BJ (cell line): ENCODE measurements at regions not wholly inside any gene's neighbourhood (a gene's known extent, or its start where the extent isn't known, plus 50 kb on each side); places are given as distances from the start of the nearest gene placed in this dataset.
"Not testable (repeated sequence)": the region's sequence is repeated elsewhere in the genome, so short reads cannot be mapped to it uniquely, and the experiment has no call there.

ENCODE experiments used
- CTCF ChIA-PET: fragments of 350-600 bp; formaldehyde crosslinking; extraction: SDS; loops from one replicate; lab custom pipeline; 2021; ENCODE audit warnings: antibody characterized with exemption, inconsistent platforms; lab: Yijun Ruan, JAX
- POLR2A ChIA-PET: fragments of 300-600 bp; sonication (Branson Sonifier 250); formaldehyde crosslinking; extraction: SDS; loops from one replicate; lab custom pipeline; 2021; ENCODE audit warnings: antibody characterized with exemption; lab: Charles Lee
- DNase-seq: peaks from one replicate; pipeline ENCODE4 v3.0.0-alpha.2; 2011; ENCODE audit warnings: low read depth
- H3K27me3 ChIP-seq: 2 replicates; pipeline ENCODE4 v1.6.0; 2011; ENCODE audit warnings: low read length; ENCODE audit not compliant: control insufficient read depth, insufficient read depth
- H3K36me3 ChIP-seq: 2 replicates; pipeline ENCODE4 v1.5.1; 2011; ENCODE audit warnings: low read length; ENCODE audit not compliant: control insufficient read depth, insufficient read depth
- H3K4me3 ChIP-seq: 2 replicates; pipeline ENCODE4 v1.5.1; 2011; ENCODE audit warnings: low read depth, mild to moderate bottlenecking, control low read depth, low read length
- TF ChIP-seq, protein P1 (sequence below): IDR thresholded peaks from 2 replicates; pipeline ENCODE4 v1.5.1; 2011; ENCODE audit warnings: low read depth, mild to moderate bottlenecking, control low read depth, inconsistent platforms, low read length, moderate library complexity; ENCODE audit not compliant: insufficient read depth

- Histone ChIP-seq H3K4me3 (no peak overlapping the region), H3K36me3 (no peaks in the 10 kb centered on the region), H3K27me3 (no peaks in the 10 kb centered on the region)
- TF ChIP-seq, protein P1, sequence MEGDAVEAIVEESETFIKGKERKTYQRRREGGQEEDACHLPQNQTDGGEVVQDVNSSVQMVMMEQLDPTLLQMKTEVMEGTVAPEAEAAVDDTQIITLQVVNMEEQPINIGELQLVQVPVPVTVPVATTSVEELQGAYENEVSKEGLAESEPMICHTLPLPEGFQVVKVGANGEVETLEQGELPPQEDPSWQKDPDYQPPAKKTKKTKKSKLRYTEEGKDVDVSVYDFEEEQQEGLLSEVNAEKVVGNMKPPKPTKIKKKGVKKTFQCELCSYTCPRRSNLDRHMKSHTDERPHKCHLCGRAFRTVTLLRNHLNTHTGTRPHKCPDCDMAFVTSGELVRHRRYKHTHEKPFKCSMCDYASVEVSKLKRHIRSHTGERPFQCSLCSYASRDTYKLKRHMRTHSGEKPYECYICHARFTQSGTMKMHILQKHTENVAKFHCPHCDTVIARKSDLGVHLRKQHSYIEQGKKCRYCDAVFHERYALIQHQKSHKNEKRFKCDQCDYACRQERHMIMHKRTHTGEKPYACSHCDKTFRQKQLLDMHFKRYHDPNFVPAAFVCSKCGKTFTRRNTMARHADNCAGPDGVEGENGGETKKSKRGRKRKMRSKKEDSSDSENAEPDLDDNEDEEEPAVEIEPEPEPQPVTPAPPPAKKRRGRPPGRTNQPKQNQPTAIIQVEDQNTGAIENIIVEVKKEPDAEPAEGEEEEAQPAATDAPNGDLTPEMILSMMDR, result no peak
- ChIA-PET CTCF (interaction anchor here (0.6 to 1.4 kb wide), 5 partner anchors 12 to 64 kb away, joined by 3 to 5 read pairs (median 4); no protein-coding TSS in a partner anchor), POLR2A (no interaction called here)
- DNase-seq, result no peak
These were observed 129.1 kb upstream of the SALL4 start for GRCh38 chr20:51931371-51931781.

DNA sequence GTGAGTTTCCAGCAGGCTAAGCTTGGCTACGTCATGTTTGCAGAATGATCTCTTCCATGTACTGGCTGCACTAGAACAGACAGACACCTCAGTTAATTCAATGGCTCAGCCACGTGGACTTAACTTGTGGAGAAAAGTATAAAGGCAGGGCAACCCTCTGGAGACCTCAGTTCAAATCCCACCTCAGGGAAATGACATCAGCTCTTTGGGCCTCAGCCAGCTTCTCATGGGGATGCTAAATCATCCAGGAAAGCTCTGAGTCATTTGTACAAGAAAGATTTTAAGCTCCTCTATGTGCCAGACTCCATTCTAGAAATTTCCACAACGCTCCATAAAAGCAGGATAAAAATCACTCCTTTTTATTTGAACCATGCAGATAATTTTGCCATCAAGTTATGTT, 128.5 kb upstream of the SALL4 start:
- no peak overlapping the region for H3K4me3 ChIP-seq
- CTCF ChIA-PET, result interaction anchor here (0.8 to 1.4 kb wide), 4 partner anchors 10 to 20 kb away, joined by 3 to 5 read pairs (median 4); no protein-coding TSS in a partner anchor
- DNase-seq, result no peak
- no peaks in the 10 kb centered on the region for H3K27me3 ChIP-seq
- TF ChIP-seq, protein P1, result no peak
- no peaks in the 10 kb centered on the region for H3K36me3 ChIP-seq
- POLR2A ChIA-PET, result no interaction called here

GRCh38 chr20:51928931-51929330, 126.6 kb upstream of the SALL4 start:
- H3K4me3 ChIP-seq, result no peak overlapping the region
- TF ChIP-seq, protein P1, result no peak
- no peaks in the 10 kb centered on the region for H3K36me3 ChIP-seq
- CTCF ChIA-PET, result no interaction called here
- POLR2A ChIA-PET, result no interaction called here
- H3K27me3 ChIP-seq, result no peaks in the 10 kb centered on the region
- DNase-seq, result no peak

- H3K4me3 ChIP-seq, H3K36me3 ChIP-seq, POLR2A ChIA-PET, H3K27me3 ChIP-seq, DNase-seq: not testable (repeated sequence)
- CTCF ChIA-PET, result interaction anchor here (0.6 kb wide), 1 partner anchor 152 kb away, joined by 3 read pairs; no protein-coding TSS in a partner anchor
These were observed 125.6 kb upstream of the SALL4 start for GRCh38 chr20:51927970-51928369.

GRCh38 chr20:51926670-51927305, 124.5 kb upstream of the SALL4 start:
- Histone ChIP-seq H3K27me3 (no peaks in the 10 kb centered on the region), H3K36me3 (no peaks in the 10 kb centered on the region), H3K4me3 (no peak overlapping the region)
- ChIA-PET CTCF (no interaction called here), POLR2A (no interaction called here)
- TF ChIP-seq, protein P1, result no peak
- DNase-seq, result no peak
